Liver (tissue), 3 donors: ENCODE measurements at regions not wholly inside any gene's neighbourhood (a gene's known extent, or its start where the extent isn't known, plus 50 kb on each side); places are given as distances from the start of the nearest gene placed in this dataset.

Experiments
- GABPA ChIP-seq, 2 donors: IDR thresholded peaks in 1 of 2; conservative IDR thresholded peaks in 1 of 2; 2 replicates each; pipeline ENCODE4 v1.6.1; 2016; ENCODE audit warnings: antibody characterized with exemption in 2 of 2, mild to moderate bottlenecking in 1 of 2, moderate library complexity in 1 of 2
- JUND ChIP-seq, 2 donors: IDR thresholded peaks; 2 replicates each; pipeline ENCODE4 v1.6.1; 2016; ENCODE audit warnings: antibody characterized with exemption in 2 of 2
- NR2F2 ChIP-seq: IDR thresholded peaks from 2 replicates; pipeline ENCODE4 v1.6.1; 2016; ENCODE audit warnings: antibody characterized with exemption
- RAD21 ChIP-seq, 2 donors: IDR thresholded peaks; 2 replicates each; pipeline ENCODE4 v1.6.1; 2016; ENCODE audit warnings: antibody characterized with exemption in 2 of 2, mild to moderate bottlenecking in 2 of 2
- RXRA ChIP-seq, 2 donors: IDR thresholded peaks; 2 replicates each; pipeline ENCODE4 v1.6.1; 2017 to 2018; ENCODE audit warnings: antibody characterized with exemption in 2 of 2, mild to moderate bottlenecking in 1 of 2
- SP1 ChIP-seq: IDR thresholded peaks from 2 replicates; pipeline ENCODE4 v1.6.1; 2018; ENCODE audit warnings: antibody characterized with exemption, mild to moderate bottlenecking
- TAF1 ChIP-seq: conservative IDR thresholded peaks from 2 replicates; pipeline ENCODE4 v1.6.1; 2016; ENCODE audit warnings: antibody characterized with exemption, mild to moderate bottlenecking
- YY1 ChIP-seq: IDR thresholded peaks from 2 replicates; pipeline ENCODE4 v1.6.1; 2016; ENCODE audit warnings: antibody characterized with exemption, mild to moderate bottlenecking
- TF ChIP-seq, protein P1 (sequence below): fragments of 150-350 bp; IDR thresholded peaks from 2 replicates; pipeline ENCODE4 v1.5.1; 2017; ENCODE audit warnings: improper control_type of control experiment, low read depth, low read length; ENCODE audit not compliant: missing input control
- TF ChIP-seq, protein P2 (sequence below): IDR thresholded peaks from 2 replicates; pipeline ENCODE4 v1.6.1; 2016; ENCODE audit warnings: antibody characterized with exemption
- TF ChIP-seq, protein P3 (sequence below): IDR thresholded peaks from 2 replicates; pipeline ENCODE4 v1.6.1; 2016; ENCODE audit warnings: antibody characterized with exemption
- TF ChIP-seq, protein P4 (sequence below): IDR thresholded peaks from 2 replicates; pipeline ENCODE4 v1.6.1; 2016; ENCODE audit warnings: antibody characterized with exemption, mild to moderate bottlenecking
- TF ChIP-seq, protein P5 (sequence below): IDR thresholded peaks from 2 replicates; pipeline ENCODE4 v1.6.1; 2016; ENCODE audit warnings: antibody characterized with exemption
- donor health status: healthy.
- donor health status: healthy.

DNA sequence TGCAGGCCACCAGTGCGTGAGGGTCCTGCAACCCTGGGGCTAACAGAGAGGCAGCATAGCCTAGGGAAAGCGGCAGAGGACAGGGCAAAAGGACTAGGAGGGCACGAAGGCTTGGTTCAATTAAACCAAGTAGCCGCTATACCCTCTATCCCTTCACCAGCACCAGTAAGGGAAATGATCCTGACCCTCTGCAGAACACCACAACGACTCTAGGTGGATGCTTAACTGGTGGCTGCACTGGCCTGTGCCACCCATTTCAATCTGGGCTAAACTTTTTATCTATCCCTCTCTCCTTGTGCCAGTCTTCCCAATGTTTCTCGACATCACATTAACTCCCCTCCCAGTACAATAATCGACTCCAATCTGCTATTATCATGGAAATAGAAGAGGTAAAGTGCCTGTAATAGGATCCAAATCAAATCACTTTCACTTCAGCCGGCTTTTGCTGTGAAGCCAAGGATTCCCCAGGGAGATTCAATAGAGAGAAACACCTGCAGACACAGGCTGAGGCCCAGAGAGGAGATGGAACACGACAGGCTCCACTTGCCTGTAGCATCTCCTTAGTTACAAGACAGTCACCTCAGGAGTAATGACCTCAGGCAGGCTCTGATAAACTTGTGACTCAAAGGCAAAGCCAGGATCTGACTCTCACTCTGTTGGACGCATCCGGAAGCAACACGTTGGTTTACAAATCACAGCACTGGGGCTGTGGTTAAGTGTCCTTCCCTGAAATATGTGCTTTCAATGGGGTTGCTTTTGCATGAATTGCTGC lies 791.6 kb upstream of the ARRDC4 start:
- TF ChIP-seq, protein P1, sequence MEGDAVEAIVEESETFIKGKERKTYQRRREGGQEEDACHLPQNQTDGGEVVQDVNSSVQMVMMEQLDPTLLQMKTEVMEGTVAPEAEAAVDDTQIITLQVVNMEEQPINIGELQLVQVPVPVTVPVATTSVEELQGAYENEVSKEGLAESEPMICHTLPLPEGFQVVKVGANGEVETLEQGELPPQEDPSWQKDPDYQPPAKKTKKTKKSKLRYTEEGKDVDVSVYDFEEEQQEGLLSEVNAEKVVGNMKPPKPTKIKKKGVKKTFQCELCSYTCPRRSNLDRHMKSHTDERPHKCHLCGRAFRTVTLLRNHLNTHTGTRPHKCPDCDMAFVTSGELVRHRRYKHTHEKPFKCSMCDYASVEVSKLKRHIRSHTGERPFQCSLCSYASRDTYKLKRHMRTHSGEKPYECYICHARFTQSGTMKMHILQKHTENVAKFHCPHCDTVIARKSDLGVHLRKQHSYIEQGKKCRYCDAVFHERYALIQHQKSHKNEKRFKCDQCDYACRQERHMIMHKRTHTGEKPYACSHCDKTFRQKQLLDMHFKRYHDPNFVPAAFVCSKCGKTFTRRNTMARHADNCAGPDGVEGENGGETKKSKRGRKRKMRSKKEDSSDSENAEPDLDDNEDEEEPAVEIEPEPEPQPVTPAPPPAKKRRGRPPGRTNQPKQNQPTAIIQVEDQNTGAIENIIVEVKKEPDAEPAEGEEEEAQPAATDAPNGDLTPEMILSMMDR, result no peak
- TF ChIP-seq RAD21 (IDR thresholded peaks at IDR 0.05), result no peak
- no peak for TF ChIP-seq SP1
- TF ChIP-seq TAF1, result no peak
- TF ChIP-seq JUND (IDR thresholded peaks at IDR 0.05), result no peak
- no peak for TF ChIP-seq YY1
- TF ChIP-seq, protein P2, sequence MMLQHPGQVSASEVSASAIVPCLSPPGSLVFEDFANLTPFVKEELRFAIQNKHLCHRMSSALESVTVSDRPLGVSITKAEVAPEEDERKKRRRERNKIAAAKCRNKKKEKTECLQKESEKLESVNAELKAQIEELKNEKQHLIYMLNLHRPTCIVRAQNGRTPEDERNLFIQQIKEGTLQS, result no peak
- no peak for TF ChIP-seq GABPA (IDR thresholded peaks at IDR 0.05 in 1 of 2, conservative IDR thresholded peaks at IDR 0.05 in 1 of 2)
- TF ChIP-seq NR2F2, result no peak
- TF ChIP-seq, protein P3, sequence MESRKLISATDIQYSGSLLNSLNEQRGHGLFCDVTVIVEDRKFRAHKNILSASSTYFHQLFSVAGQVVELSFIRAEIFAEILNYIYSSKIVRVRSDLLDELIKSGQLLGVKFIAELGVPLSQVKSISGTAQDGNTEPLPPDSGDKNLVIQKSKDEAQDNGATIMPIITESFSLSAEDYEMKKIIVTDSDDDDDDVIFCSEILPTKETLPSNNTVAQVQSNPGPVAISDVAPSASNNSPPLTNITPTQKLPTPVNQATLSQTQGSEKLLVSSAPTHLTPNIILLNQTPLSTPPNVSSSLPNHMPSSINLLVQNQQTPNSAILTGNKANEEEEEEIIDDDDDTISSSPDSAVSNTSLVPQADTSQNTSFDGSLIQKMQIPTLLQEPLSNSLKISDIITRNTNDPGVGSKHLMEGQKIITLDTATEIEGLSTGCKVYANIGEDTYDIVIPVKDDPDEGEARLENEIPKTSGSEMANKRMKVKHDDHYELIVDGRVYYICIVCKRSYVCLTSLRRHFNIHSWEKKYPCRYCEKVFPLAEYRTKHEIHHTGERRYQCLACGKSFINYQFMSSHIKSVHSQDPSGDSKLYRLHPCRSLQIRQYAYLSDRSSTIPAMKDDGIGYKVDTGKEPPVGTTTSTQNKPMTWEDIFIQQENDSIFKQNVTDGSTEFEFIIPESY, result no peak
- TF ChIP-seq, protein P4, sequence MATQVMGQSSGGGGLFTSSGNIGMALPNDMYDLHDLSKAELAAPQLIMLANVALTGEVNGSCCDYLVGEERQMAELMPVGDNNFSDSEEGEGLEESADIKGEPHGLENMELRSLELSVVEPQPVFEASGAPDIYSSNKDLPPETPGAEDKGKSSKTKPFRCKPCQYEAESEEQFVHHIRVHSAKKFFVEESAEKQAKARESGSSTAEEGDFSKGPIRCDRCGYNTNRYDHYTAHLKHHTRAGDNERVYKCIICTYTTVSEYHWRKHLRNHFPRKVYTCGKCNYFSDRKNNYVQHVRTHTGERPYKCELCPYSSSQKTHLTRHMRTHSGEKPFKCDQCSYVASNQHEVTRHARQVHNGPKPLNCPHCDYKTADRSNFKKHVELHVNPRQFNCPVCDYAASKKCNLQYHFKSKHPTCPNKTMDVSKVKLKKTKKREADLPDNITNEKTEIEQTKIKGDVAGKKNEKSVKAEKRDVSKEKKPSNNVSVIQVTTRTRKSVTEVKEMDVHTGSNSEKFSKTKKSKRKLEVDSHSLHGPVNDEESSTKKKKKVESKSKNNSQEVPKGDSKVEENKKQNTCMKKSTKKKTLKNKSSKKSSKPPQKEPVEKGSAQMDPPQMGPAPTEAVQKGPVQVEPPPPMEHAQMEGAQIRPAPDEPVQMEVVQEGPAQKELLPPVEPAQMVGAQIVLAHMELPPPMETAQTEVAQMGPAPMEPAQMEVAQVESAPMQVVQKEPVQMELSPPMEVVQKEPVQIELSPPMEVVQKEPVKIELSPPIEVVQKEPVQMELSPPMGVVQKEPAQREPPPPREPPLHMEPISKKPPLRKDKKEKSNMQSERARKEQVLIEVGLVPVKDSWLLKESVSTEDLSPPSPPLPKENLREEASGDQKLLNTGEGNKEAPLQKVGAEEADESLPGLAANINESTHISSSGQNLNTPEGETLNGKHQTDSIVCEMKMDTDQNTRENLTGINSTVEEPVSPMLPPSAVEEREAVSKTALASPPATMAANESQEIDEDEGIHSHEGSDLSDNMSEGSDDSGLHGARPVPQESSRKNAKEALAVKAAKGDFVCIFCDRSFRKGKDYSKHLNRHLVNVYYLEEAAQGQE, result no peak
- no peak for TF ChIP-seq RXRA (IDR thresholded peaks at IDR 0.05)
- TF ChIP-seq, protein P5, sequence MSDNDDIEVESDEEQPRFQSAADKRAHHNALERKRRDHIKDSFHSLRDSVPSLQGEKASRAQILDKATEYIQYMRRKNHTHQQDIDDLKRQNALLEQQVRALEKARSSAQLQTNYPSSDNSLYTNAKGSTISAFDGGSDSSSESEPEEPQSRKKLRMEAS, result no peak
